Astrocyte of the spinal cord (primary cell): ENCODE measurements at regions not wholly inside any gene's neighbourhood (a gene's known extent, or its start where the extent isn't known, plus 50 kb on each side); places are given as distances from the start of the nearest gene placed in this dataset.

Source experiments
- DNase-seq: peaks from one replicate; pipeline ENCODE4 v3.0.0; 2011; ENCODE audit warnings: low read depth, low spot score
- H3K4me3 ChIP-seq: 2 replicates; pipeline ENCODE4 v1.5.1; 2011; ENCODE audit warnings: low read depth, mild to moderate bottlenecking, low read length, moderate library complexity
- in situ Hi-C: cut with HindIII; loops from 2 replicates; pipeline ENCODE4 v1.10.0; 2017; ENCODE audit warnings: low sequenced_read_pairs
- TF ChIP-seq, protein P1 (sequence below): IDR thresholded peaks from 2 replicates; pipeline ENCODE4 v1.5.1; 2012; ENCODE audit warnings: low read depth, mild to moderate bottlenecking, low read length, inconsistent platforms

DNA sequence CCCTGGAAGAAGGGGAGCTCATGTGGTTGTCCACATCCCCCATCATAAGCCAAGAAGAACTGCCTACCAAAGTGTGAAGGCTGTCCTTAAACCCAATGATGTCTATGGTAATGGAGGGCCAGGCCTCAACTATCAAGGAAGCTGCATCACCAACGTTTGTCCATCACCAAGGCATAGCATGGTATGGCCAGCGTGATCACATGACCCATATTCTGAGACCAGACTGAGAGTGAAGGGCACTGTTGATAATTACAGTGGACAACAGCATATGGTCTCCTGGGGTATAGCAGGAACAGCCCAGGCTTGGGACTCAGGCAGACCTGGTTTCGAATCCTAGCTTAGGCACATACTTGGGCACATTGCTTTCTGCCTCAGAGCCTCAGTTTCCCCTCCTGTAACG is 218.2 kb upstream of the RREB1 start:
- TF ChIP-seq, protein P1, sequence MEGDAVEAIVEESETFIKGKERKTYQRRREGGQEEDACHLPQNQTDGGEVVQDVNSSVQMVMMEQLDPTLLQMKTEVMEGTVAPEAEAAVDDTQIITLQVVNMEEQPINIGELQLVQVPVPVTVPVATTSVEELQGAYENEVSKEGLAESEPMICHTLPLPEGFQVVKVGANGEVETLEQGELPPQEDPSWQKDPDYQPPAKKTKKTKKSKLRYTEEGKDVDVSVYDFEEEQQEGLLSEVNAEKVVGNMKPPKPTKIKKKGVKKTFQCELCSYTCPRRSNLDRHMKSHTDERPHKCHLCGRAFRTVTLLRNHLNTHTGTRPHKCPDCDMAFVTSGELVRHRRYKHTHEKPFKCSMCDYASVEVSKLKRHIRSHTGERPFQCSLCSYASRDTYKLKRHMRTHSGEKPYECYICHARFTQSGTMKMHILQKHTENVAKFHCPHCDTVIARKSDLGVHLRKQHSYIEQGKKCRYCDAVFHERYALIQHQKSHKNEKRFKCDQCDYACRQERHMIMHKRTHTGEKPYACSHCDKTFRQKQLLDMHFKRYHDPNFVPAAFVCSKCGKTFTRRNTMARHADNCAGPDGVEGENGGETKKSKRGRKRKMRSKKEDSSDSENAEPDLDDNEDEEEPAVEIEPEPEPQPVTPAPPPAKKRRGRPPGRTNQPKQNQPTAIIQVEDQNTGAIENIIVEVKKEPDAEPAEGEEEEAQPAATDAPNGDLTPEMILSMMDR, result no peak
- in situ Hi-C loops, result no loop called here
- no peak for DNase-seq
- no peak overlapping the region for H3K4me3 ChIP-seq

- in situ Hi-C loops, result no loop called here
- H3K4me3 ChIP-seq, result no peak overlapping the region
- TF ChIP-seq, protein P1, result no peak
- no peak for DNase-seq
Measured at GRCh38 chr6:6890400-6890858, 217.3 kb upstream of the RREB1 start.

DNA sequence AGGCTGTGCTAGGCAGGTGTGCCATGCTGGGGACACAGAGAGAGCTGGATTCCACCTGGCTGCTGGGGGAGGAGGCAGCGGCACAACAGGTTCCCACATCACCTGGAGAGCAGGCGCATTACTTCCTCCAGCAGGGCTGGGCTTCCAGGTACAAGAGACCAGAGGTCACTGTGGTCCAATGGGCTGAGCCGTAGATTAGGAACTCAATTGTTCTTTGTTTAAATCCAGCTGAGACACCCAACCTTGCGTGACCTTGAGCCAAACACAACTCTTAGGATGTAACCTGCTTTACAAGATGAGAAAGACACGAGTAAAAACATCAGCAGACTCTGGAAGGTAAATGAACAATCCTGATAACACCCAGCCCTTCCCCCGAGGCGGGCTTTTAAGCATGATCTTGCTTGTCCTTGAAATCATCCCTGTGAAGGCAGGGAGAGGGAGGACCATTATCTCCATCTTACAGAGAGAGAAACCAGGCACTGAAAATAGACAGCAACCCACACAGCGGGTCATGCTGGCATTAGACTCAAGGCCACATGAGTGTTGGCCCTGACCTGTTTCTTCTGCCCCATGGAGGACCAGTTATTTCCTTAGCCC is 216.5 kb upstream of the RREB1 start:
- in situ Hi-C loops, result no loop called here
- TF ChIP-seq, protein P1, result no peak
- H3K4me3 ChIP-seq, result no peak overlapping the region
- DNase-seq, result no peak

DNA sequence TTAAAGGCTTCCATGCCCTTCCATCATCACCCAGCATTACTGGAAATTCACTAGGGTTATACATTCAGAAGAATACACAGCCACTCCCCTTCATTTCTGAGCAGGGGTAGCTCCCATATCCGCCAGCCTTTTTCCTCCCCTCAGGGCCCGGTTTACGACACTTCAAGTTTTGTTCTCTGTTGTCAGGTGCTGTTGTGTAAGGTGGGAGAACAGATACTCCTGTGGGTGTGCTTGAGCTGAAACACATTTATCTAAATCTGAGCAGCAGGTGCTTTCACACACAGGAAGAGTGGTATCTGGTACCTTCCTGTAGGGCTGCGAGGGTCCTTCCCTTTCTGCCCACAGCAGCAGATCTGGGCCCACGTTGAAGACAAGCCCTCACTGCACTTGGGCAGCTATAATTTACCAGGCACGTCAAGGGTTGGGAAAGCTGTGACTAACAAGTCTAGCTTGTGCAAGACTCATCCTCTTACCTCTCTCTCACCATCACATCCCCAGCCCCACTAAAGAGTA is 215.8 kb upstream of the RREB1 start:
- in situ Hi-C loops, result no loop called here
- no peak for DNase-seq
- no peak overlapping the region for H3K4me3 ChIP-seq
- TF ChIP-seq, protein P1, result no peak

- in situ Hi-C loops, result no loop called here
- TF ChIP-seq, protein P1, result no peak
Measured at GRCh38 chr6:6892744-6893583, 214.8 kb upstream of the RREB1 start.

GRCh38 chr6:6893701-6894100 is 214.1 kb upstream of the RREB1 start:
- in situ Hi-C loops, result no loop called here
- TF ChIP-seq, protein P1, result no peak
- DNase-seq, result no peak
- H3K4me3 ChIP-seq, result no peak overlapping the region

More at GRCh38 chr6:6892744-6893583, 214.8 kb upstream of the RREB1 start:
- no peak for DNase-seq
- H3K4me3 ChIP-seq, result no peak overlapping the region
